OCI-LY7 (cell line): ENCODE measurements at regions not wholly inside any gene's neighbourhood (a gene's known extent, or its start where the extent isn't known, plus 50 kb on each side); places are given as distances from the start of the nearest gene placed in this dataset.

ENCODE experiments used
- CTCF ChIP-seq: fragments of 200-600 bp; sonication (generic); conservative IDR thresholded peaks from 2 replicates; pipeline ENCODE4 v1.5.1; 2014; ENCODE audit warnings: mild to moderate bottlenecking, antibody characterized with exemption, low read length, moderate library complexity, mixed read lengths
- EZH2phosphoT487 ChIP-seq: fragments of 200-600 bp; sonication (generic); IDR thresholded peaks from 2 replicates; pipeline ENCODE4 v1.6.1; 2018; ENCODE audit warnings: low read depth, borderline replicate concordance, mild to moderate bottlenecking, mixed run types, antibody characterized with exemption, low read length, moderate library complexity, mixed read lengths

GRCh38 chr10:111993321-111993720 lies 190.2 kb downstream of the GPAM start:
- no peak for TF ChIP-seq CTCF
- TF ChIP-seq EZH2phosphoT487, result no peak
